T-helper 2 cell treated with Interferon-gamma antibody and Interleukin-4, amounts not matched to agents 5 μg/mL and 100 μg/mL, for 36 hours (primary cell): ENCODE measurements at regions not wholly inside any gene's neighbourhood (a gene's known extent, or its start where the extent isn't known, plus 50 kb on each side); places are given as distances from the start of the nearest gene placed in this dataset.
"Not testable (repeated sequence)": the region's sequence is repeated elsewhere in the genome, so short reads cannot be mapped to it uniquely, and the experiment has no call there.

Source experiments
- DNase-seq: peaks from one replicate; pipeline ENCODE4 v3.0.0; 2021; ENCODE audit warnings: low spot score
- H3K27ac Mint-ChIP-seq: one replicate; pipeline ENCODE4 v1.8.0; 2021; ENCODE audit warnings: mild to moderate bottlenecking, mixed read lengths
- H3K27me3 Mint-ChIP-seq: one replicate; pipeline ENCODE4 v1.8.0; 2021; ENCODE audit warnings: low read depth, mixed read lengths
- H3K36me3 Mint-ChIP-seq: one replicate; pipeline ENCODE4 v1.8.0; 2021; ENCODE audit warnings: low read depth, mixed read lengths
- H3K4me1 Mint-ChIP-seq: one replicate; pipeline ENCODE4 v1.8.0; 2021; ENCODE audit warnings: low read depth, mixed read lengths
- H3K4me3 Mint-ChIP-seq: one replicate; pipeline ENCODE4 v1.8.0; 2022; ENCODE audit warnings: mild to moderate bottlenecking, moderate library complexity, mixed read lengths
- H3K9me3 Mint-ChIP-seq: one replicate; pipeline ENCODE4 v1.8.0; 2021; ENCODE audit warnings: mixed read lengths

DNA sequence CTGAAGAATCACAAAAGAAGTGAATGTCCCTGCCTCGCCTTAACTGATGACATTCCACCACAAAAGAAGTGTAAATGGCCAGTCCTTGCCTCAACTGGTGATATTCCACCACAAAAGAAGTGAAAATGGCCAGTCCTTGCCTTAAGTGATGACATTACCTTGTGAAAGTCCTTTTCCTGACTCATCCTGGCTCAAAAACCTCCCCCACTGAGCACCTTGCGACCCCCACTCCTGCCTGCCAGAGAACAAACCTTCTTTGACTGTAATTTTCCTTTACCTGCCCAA, 328.5 kb upstream of the TECRL start:
- H3K9me3 Mint-ChIP-seq, H3K4me3 Mint-ChIP-seq, H3K4me1 Mint-ChIP-seq, H3K27me3 Mint-ChIP-seq, H3K27ac Mint-ChIP-seq, DNase-seq, H3K36me3 Mint-ChIP-seq: not testable (repeated sequence)

DNA sequence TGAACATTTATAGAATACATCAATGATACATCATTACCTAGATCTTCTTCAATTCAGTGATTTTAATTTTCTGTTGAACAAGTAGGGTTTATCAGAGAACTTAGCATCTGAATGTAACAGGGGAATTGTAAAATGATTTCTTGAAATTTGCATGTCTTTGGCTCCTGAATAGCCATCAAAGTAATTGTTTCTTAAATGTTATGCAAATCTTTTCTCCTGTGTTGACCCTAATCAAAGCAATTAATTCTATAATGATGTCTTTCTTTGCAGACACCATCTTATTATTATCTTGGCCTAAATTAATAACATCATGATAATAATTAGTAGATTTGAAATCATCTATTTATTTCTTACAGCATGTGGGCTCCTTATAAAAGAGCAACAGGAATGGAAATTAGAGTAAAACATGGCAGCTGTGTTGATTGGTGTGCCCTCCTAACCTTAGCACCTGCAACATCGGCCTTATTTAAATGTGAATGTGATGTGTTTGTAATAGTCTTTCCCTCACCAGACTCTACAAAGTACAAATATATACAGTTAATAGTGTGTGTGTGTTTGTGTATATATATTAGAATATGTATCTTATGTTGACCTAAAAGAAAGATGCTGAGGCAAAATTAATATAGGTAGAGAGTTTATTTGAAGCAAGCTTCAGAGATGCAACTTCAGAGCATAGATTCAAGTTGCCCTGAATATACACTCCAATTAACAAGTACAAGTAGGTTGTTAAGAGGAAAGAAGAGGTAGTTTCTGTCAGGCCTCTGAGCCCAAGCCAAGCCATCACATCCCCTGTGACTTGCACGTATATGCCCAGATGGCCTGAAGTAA, 328.0 kb upstream of the TECRL start:
- Mint-ChIP-seq H3K27ac (no peak overlapping the region), H3K4me3 (no peak overlapping the region), H3K9me3 (peaks cover 4% of the 10 kb centered on the region), H3K27me3 (no peaks in the 10 kb centered on the region), H3K4me1 (no peaks in the 10 kb centered on the region), H3K36me3 (no peaks in the 10 kb centered on the region)
- no peak for DNase-seq

DNA sequence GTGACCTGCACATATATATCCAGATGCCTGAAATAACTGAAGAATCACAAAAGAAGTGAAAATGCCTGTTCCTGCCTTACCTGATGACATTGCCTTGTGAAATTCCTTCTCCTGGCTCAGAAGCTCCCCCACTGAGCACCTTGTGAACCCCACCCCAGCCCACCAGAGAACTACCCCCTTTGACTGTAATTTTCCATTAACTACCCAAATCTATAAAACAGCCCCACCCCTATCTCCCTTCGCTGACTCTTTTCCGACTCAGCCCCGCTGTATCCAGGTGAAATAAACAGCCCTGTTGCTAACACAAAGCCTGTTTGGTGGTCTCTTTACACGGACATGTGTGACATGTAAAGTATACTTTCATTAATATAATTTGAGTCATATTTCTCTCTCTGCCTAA, 320.3 kb upstream of the TECRL start:
- H3K4me1 Mint-ChIP-seq = no peaks in the 10 kb centered on the region
- no peaks in the 10 kb centered on the region for H3K27me3 Mint-ChIP-seq
- DNase-seq = no peak
- H3K27ac Mint-ChIP-seq = no peak overlapping the region
- H3K9me3 Mint-ChIP-seq = no peaks in the 10 kb centered on the region
- no peaks in the 10 kb centered on the region for H3K36me3 Mint-ChIP-seq
- no peak overlapping the region for H3K4me3 Mint-ChIP-seq

DNA sequence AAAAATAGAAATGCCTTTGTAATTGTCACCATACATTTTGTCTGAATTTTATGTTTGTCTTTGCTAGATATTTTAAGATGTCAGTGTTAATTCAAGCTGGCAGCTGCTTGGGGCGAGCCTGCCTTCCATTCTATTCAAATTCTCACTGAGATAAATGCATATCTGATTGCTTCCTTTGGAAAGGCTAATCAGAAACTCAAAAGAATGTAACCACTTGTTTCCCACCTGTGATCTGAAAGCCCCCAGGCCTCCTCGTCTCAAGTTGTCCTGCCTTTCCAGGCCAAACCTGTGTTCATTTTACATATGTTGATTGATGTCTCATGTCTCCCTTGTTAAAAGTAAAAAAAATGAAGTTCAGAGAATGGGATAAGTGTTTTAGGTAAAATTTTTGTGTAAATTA, 318.7 kb upstream of the TECRL start:
- Mint-ChIP-seq H3K4me1 (no peaks in the 10 kb centered on the region), H3K36me3 (no peaks in the 10 kb centered on the region), H3K27me3 (no peaks in the 10 kb centered on the region)

DNA sequence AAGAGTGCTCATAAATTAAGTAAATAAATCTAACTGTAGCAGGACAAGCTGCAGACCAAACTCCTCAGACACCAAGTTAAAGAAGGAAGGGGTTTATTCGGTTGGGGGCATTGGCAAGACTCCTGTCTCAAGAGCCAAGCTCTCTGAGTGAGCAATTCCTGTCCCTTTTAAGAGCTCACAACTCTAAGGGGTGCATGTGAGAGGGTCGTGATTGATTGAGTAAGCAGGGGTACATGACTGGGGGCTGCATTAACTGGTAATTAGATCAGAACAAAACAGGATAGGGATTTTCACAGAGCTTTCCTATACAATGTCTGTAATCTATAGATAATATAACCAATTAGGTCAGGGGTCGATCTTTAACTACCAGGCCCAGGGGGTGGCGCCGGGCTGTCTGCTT, 318.1 kb upstream of the TECRL start:
- not testable (repeated sequence) for H3K4me3 Mint-ChIP-seq, H3K36me3 Mint-ChIP-seq, H3K9me3 Mint-ChIP-seq, DNase-seq, H3K27ac Mint-ChIP-seq, H3K4me1 Mint-ChIP-seq, H3K27me3 Mint-ChIP-seq

More for the DNA sequence above, 318.7 kb upstream of the TECRL start:
- no peak for DNase-seq
- H3K9me3 Mint-ChIP-seq = no peaks in the 10 kb centered on the region
- no peak overlapping the region for H3K27ac Mint-ChIP-seq
- H3K4me3 Mint-ChIP-seq = no peak overlapping the region

DNA sequence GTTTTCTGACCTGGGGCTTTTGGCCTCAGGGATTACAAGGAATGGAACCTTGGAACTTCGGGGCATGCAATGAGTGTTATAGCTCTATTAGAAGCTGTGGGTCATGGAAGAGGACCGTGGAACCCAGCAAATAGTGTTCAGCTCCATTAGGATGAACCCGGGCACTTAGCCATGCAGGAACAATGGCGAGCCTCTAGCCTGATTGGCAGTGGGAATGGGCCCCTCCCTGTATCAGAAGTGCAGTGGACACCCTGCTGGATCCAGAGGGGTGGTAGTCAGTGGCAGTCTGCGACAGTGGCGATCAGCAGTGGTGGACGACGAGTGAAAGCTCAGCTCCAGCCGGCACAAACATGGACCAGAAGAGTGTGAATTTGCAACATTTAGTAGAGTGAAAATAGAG, 315.4 kb upstream of the TECRL start:
- no peaks in the 10 kb centered on the region for H3K27me3 Mint-ChIP-seq
- peaks cover 3% of the 10 kb centered on the region for H3K9me3 Mint-ChIP-seq
- no peak overlapping the region for H3K27ac Mint-ChIP-seq
- DNase-seq = no peak
- H3K4me3 Mint-ChIP-seq = no peak overlapping the region
- H3K4me1 Mint-ChIP-seq = no peaks in the 10 kb centered on the region
- no peaks in the 10 kb centered on the region for H3K36me3 Mint-ChIP-seq

DNA sequence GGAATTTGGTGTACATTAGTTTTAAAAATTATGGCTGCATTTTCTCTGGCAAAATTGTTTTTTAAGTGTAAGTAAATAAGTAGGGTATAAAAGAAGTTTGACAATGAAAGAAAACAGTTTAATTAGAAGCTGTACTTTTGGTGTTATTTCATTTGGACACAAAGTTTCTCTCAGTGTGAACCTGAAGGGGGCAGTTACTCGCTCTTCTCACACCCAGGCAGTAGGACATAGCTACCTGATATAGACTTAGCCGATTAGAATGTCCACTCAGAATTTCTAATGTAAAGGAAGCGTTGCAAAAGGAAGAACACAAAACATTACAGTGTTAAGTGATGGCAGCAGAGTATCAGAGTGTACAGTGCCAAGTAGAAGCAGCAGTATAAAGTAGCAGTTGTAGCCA, 311.9 kb upstream of the TECRL start:
- Mint-ChIP-seq H3K36me3 (no peaks in the 10 kb centered on the region), H3K4me1 (no peaks in the 10 kb centered on the region), H3K4me3 (no peak overlapping the region), H3K9me3 (peaks cover 3% of the 10 kb centered on the region), H3K27me3 (no peaks in the 10 kb centered on the region), H3K27ac (no peak overlapping the region)
- no peak for DNase-seq

DNA sequence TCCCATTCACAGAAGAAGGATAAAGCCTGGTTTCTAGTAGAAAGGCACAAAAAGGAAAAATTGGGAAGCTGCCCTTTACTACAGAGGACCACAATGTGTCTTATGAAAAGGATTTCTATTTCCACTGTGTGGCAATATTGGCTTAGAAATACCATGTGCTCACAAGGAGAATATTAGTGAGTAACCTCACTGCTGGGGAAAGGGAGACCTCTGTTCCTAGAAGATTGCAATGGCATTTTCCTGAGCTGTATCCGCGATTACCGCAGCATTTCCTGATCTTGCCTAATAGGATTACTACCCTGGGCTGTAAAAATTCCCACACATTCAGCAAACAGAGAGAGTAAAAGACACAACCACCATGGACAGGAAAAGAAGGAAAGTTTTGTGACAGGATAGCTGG, 308.8 kb upstream of the TECRL start:
- Mint-ChIP-seq H3K27ac (no peak overlapping the region), H3K27me3 (no peaks in the 10 kb centered on the region), H3K4me3 (no peak overlapping the region), H3K9me3 (peaks cover 3% of the 10 kb centered on the region), H3K4me1 (no peaks in the 10 kb centered on the region), H3K36me3 (no peaks in the 10 kb centered on the region)
- no peak for DNase-seq

DNA sequence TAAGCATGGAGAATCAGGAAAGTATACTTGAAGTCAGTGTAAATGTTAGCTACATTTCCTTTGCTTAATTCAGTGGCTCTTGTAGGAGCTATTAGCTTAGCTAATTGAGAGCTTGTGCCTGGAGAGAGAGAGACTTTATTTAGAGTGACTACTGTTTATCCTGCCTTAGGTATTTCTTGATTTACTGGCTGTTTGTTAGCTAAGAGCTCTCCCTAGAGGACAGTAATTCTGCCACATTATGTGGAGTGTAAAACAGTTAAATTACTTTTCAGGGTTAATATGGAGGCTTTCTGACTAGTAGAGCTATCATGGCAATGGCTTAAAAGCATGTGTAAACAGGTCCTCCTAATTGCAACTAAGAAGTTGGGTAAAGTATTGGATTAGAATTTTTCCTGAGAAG, 306.5 kb upstream of the TECRL start:
- no peak for DNase-seq
- H3K27me3 Mint-ChIP-seq = no peaks in the 10 kb centered on the region
- no peak overlapping the region for H3K4me3 Mint-ChIP-seq
- no peak overlapping the region for H3K27ac Mint-ChIP-seq
- H3K36me3 Mint-ChIP-seq = no peaks in the 10 kb centered on the region
- H3K4me1 Mint-ChIP-seq = no peaks in the 10 kb centered on the region
- no peaks in the 10 kb centered on the region for H3K9me3 Mint-ChIP-seq

DNA sequence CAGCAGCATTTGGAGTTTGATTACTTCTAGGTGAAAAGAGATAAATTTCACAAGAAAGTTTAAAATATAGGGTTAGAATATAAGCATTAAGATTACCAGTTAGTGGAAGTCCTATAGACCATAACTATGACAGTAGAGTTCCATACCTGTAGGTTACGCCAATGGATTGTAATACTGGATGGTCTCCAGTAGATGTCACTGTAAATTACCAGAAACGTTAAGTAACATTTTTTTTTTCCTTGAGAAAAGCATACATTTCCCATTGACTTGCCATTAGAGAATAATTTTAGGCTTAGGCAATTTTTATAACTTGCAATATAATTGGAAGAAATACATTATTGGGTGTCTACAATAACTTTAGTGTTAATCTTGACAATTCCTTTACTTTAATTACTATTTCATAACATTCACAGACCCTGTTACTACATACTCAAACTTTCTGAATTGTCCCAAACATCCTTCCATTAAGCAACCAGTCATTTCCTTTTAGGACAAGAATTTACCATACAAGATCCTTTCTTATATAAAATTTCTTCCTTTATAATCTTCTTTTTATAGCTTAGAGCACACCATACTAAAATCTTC, 304.1 kb upstream of the TECRL start:
- Mint-ChIP-seq H3K4me3 (no peak overlapping the region), H3K9me3 (no peaks in the 10 kb centered on the region), H3K36me3 (no peaks in the 10 kb centered on the region), H3K27me3 (no peaks in the 10 kb centered on the region), H3K4me1 (no peaks in the 10 kb centered on the region), H3K27ac (no peak overlapping the region)
- no peak for DNase-seq

DNA sequence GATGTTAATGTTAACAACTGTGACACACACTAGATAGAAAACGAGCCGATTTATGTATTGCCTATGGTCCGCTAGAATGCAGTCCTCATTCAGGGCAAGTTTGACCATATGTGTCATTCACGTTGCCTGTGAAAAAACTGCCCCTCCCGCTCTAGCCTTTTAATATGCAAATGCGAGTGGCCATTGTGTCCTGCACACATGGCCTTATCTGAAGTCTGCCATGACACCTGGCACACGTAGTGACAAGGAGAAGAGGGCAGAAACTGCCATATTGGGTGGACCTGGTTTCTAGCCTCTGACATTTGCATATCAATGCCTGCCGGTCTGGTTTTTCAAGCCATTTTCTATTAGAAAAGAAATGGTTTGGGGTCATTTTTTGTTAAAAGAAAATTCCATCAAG, 303.3 kb upstream of the TECRL start:
- no peak for DNase-seq
- no peaks in the 10 kb centered on the region for H3K27me3 Mint-ChIP-seq
- H3K4me3 Mint-ChIP-seq = no peak overlapping the region
- H3K4me1 Mint-ChIP-seq = no peaks in the 10 kb centered on the region
- no peaks in the 10 kb centered on the region for H3K9me3 Mint-ChIP-seq
- H3K36me3 Mint-ChIP-seq = no peaks in the 10 kb centered on the region
- H3K27ac Mint-ChIP-seq = no peak overlapping the region

DNA sequence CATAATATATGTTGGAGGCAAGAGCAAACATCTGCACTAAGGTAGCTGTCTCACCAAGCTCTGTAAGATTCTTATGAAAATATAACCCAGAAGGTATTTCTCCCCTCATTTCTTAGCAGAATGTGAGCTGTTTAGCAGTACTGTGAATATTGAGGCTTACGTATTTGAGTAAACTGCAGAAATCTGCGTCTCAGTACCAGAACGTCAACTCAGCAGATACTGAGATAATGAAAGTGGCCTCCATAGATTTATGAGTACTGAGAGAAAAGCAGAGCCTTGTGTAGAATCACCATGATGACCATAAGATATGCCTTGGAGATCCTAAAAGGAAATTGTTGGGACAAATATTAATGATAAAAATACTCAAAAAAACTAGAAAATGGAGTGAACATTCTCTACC, 296.7 kb upstream of the TECRL start:
- Mint-ChIP-seq H3K36me3 (no peaks in the 10 kb centered on the region), H3K9me3 (peaks cover 10% of the 10 kb centered on the region), H3K4me3 (no peak overlapping the region), H3K27ac (no peak overlapping the region), H3K27me3 (no peaks in the 10 kb centered on the region), H3K4me1 (no peaks in the 10 kb centered on the region)
- DNase-seq = no peak

DNA sequence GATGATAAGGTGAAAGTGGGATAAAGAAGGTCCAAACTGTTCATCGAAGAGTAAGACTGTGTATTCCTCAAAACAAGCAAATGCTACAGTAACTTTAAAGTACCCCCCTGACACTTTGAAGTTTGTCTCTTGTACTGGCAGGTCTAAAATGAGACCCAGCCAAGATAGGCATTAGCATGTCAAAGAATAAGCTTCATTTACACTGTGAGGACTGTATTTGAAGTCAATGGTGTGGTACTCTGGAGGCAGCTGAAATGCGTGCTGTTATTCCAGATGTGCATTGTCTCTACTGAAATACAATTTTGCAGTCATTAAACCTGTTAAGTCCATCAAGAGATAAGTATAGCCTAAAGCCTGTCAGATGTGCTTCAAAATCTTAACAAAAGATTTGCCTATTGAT, 288.9 kb upstream of the TECRL start:
- no peak for DNase-seq
- Mint-ChIP-seq H3K27me3 (no peaks in the 10 kb centered on the region), H3K36me3 (no peaks in the 10 kb centered on the region), H3K4me3 (no peak overlapping the region), H3K4me1 (no peaks in the 10 kb centered on the region), H3K9me3 (no peaks in the 10 kb centered on the region), H3K27ac (no peak overlapping the region)

DNA sequence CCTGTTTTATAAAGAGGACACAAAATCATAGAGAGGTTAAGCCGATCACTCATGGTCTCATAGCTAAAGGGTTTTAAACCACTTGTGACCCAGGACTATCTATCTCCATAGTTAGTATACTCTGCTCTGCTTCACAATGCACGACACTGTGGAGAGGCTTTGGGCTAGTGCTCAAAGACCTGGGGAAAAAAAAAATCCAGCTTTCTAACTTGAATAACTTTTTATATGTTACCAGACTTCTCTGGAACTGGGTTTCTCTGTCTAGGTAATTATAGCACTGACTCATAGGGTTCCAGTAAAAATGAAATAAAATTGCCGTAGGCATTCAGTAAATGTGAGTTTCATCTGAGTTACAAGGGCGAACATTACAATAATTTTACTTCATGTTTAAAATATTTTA, 273.7 kb upstream of the TECRL start:
- no peaks in the 10 kb centered on the region for H3K27me3 Mint-ChIP-seq
- no peak for DNase-seq
- no peak overlapping the region for H3K27ac Mint-ChIP-seq
- no peaks in the 10 kb centered on the region for H3K36me3 Mint-ChIP-seq
- H3K4me1 Mint-ChIP-seq = no peaks in the 10 kb centered on the region
- peaks cover 10% of the 10 kb centered on the region for H3K9me3 Mint-ChIP-seq
- H3K4me3 Mint-ChIP-seq = no peak overlapping the region

DNA sequence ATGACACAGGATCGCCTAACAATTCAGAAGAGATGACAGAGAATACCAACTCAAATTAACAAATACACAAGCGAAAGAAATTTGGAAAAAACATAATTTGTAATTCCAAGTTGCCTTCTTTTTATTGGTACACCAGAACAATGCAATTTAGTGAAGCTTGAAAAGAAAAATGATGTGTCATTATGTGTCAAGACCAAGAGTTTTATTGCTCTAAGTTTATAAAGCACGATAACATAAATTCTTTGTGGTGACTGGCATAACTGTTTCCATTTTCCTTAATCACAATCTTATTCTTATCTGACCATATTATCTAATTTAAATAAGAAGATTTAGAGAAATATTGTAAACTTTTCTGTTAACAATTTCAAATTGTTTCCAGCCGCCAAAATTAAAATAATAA, 273.2 kb upstream of the TECRL start:
- no peak overlapping the region for H3K4me3 Mint-ChIP-seq
- no peak overlapping the region for H3K27ac Mint-ChIP-seq
- H3K36me3 Mint-ChIP-seq = no peaks in the 10 kb centered on the region
- H3K4me1 Mint-ChIP-seq = no peaks in the 10 kb centered on the region
- H3K9me3 Mint-ChIP-seq = peaks cover 8% of the 10 kb centered on the region
- no peak for DNase-seq
- H3K27me3 Mint-ChIP-seq = no peaks in the 10 kb centered on the region
